ENCODE measurements at regions not wholly inside any gene's neighbourhood (a gene's known extent, or its start where the extent isn't known, plus 50 kb on each side); places are given as distances from the start of the nearest gene placed in this dataset.

DNA sequence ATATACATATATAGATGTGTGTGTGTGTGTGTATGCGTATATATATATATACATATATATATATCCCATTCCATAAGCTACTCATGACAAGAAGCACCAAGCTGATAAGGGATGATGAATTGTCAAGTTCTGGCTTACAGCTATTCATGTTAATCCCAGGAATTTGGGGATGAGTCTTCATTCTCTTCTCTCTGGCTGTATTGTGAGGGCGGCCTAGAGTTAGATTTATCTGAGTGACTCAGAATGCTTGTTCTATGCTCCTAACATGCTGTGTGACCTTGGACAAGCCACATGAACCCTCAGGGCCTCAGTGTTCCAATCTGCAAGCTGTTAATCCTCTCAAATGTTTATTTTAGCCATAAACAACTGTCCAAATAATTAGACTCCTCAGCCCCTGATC, 749.0 kb downstream of the MED13L start:
- Histone ChIP-seq H3K4me3 (ENCODE audit: low read depth, low read length) (no peak overlapping the region), H3K23ac (ENCODE audit: low read length) (no peak overlapping the region), H4K91ac (ENCODE audit: low read depth, low read length) (no peak overlapping the region), H3K9me3 (ENCODE audit: insufficient read depth, low read depth, low read length) (no peaks in the 10 kb centered on the region), H2AK5ac (ENCODE audit: low read length) (no peak overlapping the region), H4K12ac (ENCODE audit: low read depth, low read length) (no peak overlapping the region), H3K18ac (ENCODE audit: low read length) (no peak overlapping the region), H3K4ac (ENCODE audit: low read depth, low read length) (no peak overlapping the region), H3K79me2 (ENCODE audit: control insufficient read depth, insufficient read depth, low read length, poor library complexity) (no peaks in the 10 kb centered on the region), H3K4me2 (ENCODE audit: low read length) (no peak overlapping the region), H3K27ac (ENCODE audit: low read depth, low read length) (no peak overlapping the region), H3K4me1 (ENCODE audit: control insufficient read depth in 1 of 2, insufficient read depth in 2 of 2, low read length in 2 of 2) (no peaks in the 10 kb centered on the region), H3K79me1 (ENCODE audit: low read length) (no peaks in the 10 kb centered on the region), H2AFZ (ENCODE audit: insufficient read depth, low read length, poor library complexity) (no peak overlapping the region), H2BK5ac (ENCODE audit: low read depth, low read length, poor library complexity) (no peak overlapping the region), H3K14ac (ENCODE audit: low read length) (no peak overlapping the region), H2BK120ac (ENCODE audit: insufficient read depth, low read length, poor library complexity) (no peak overlapping the region), H4K8ac (ENCODE audit: low read depth, low read length) (no peak overlapping the region), H3K27me3 (ENCODE audit: insufficient read depth, low read length) (no peaks in the 10 kb centered on the region), H2BK12ac (ENCODE audit: low read length) (no peak overlapping the region), H3K36me3 (ENCODE audit: control insufficient read depth in 1 of 2, insufficient read depth in 2 of 2, low read length in 2 of 2) (no peaks in the 10 kb centered on the region), H3K9ac (ENCODE audit: low read length) (no peak overlapping the region)
- DNase-seq = no peak
- WGBS (ENCODE audit: extremely low coverage, insufficient coverage, insufficient read length) = no CpG with 5 or more reads among the region's 2 CpGs

DNA sequence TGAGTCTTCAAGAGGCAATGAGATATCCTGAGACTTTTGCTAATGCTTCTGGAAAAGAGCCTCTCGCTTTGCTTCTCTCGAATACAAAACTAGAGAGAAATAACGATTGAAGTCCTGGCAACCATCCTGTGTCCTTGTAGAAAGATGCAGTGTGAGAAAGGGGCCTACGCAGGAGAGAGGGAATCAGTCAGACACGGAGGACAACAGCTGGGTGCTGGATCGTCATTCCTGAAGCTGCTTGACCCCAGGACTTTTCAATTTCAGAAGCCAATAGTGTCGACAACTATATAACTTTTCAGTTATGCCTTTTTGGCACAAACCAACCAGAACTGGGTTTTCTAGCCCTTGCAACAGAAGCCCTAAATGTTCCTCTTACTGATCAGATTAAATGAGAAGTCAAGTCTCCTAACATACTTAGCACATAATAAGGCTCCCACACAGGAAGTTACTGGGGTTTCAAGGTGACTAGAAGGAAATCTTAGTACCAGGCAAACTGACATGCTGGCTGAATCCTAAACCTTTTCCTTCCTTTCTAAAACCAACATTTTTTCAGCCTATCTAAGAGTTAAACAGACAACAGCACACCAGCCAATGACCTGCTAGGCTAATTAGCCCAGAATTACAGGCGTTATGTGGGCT, 755.6 kb downstream of the MED13L start:
- no peak overlapping the region for H3K4me3 ChIP-seq (ENCODE audit: low read depth, low read length)
- H3K4me2 ChIP-seq (ENCODE audit: low read length) = no peak overlapping the region
- H3K23ac ChIP-seq (ENCODE audit: low read length) = no peak overlapping the region
- H3K18ac ChIP-seq (ENCODE audit: low read length) = no peak overlapping the region
- H3K14ac ChIP-seq (ENCODE audit: low read length) = no peak overlapping the region
- H2BK12ac ChIP-seq (ENCODE audit: low read length) = no peak overlapping the region
- H4K91ac ChIP-seq (ENCODE audit: low read depth, low read length) = no peak overlapping the region
- H4K8ac ChIP-seq (ENCODE audit: low read depth, low read length) = no peak overlapping the region
- no peak overlapping the region for H3K4ac ChIP-seq (ENCODE audit: low read depth, low read length)
- H3K4me1 ChIP-seq (ENCODE audit: control insufficient read depth in 1 of 2, insufficient read depth in 2 of 2, low read length in 2 of 2) = no peaks in the 10 kb centered on the region
- no peak overlapping the region for H3K27ac ChIP-seq (ENCODE audit: low read depth, low read length)
- peaks cover 3% of the 10 kb centered on the region for H3K9me3 ChIP-seq (ENCODE audit: insufficient read depth, low read depth, low read length)
- H3K9ac ChIP-seq (ENCODE audit: low read length) = no peak overlapping the region
- H3K79me1 ChIP-seq (ENCODE audit: low read length) = no peaks in the 10 kb centered on the region
- H4K12ac ChIP-seq (ENCODE audit: low read depth, low read length) = no peak overlapping the region
- H2BK5ac ChIP-seq (ENCODE audit: low read depth, low read length, poor library complexity) = no peak overlapping the region
- no peak overlapping the region for H2AK5ac ChIP-seq (ENCODE audit: low read length)
- no peak for DNase-seq
- no peak overlapping the region for H2AFZ ChIP-seq (ENCODE audit: insufficient read depth, low read length, poor library complexity)
- no peaks in the 10 kb centered on the region for H3K79me2 ChIP-seq (ENCODE audit: control insufficient read depth, insufficient read depth, low read length, poor library complexity)
- no peak overlapping the region for H2BK120ac ChIP-seq (ENCODE audit: insufficient read depth, low read length, poor library complexity)
- WGBS (ENCODE audit: extremely low coverage, insufficient coverage, insufficient read length) = no CpG with 5 or more reads among the region's 8 CpGs
- no peaks in the 10 kb centered on the region for H3K27me3 ChIP-seq (ENCODE audit: insufficient read depth, low read length)
- H3K36me3 ChIP-seq (ENCODE audit: control insufficient read depth in 1 of 2, insufficient read depth in 2 of 2, low read length in 2 of 2) = no peaks in the 10 kb centered on the region

DNA sequence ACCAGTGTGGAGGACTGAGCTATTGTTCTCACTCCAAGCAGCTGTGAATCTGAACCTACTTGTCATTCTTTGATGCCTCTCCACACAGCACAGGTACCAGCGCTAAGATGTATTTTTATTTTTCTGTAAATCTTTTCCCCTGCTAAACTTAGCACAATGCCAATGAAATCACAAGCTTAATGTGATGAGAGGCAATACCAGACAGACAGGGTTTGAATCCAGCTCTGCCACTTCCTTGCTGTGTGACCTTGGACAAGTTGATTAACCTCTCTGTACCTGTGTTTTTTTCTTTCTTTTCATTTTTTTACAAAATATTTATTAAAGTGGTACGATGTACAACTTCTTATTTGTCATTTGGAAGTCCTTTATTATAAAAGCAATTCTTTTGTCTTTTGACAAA, 757.6 kb downstream of the MED13L start:
- H2BK5ac ChIP-seq (ENCODE audit: low read depth, low read length, poor library complexity) = no peak overlapping the region
- no peak overlapping the region for H4K91ac ChIP-seq (ENCODE audit: low read depth, low read length)
- DNase-seq = no peak
- no peak overlapping the region for H3K9ac ChIP-seq (ENCODE audit: low read length)
- no peak overlapping the region for H3K18ac ChIP-seq (ENCODE audit: low read length)
- H4K12ac ChIP-seq (ENCODE audit: low read depth, low read length) = no peak overlapping the region
- no peaks in the 10 kb centered on the region for H3K27me3 ChIP-seq (ENCODE audit: insufficient read depth, low read length)
- no peak overlapping the region for H3K4me3 ChIP-seq (ENCODE audit: low read depth, low read length)
- no peak overlapping the region for H3K4ac ChIP-seq (ENCODE audit: low read depth, low read length)
- H3K79me1 ChIP-seq (ENCODE audit: low read length) = no peaks in the 10 kb centered on the region
- no peak overlapping the region for H2BK12ac ChIP-seq (ENCODE audit: low read length)
- no peak overlapping the region for H3K14ac ChIP-seq (ENCODE audit: low read length)
- peaks cover 6% of the 10 kb centered on the region for H3K9me3 ChIP-seq (ENCODE audit: insufficient read depth, low read depth, low read length)
- no peak overlapping the region for H2AFZ ChIP-seq (ENCODE audit: insufficient read depth, low read length, poor library complexity)
- no peak overlapping the region for H2AK5ac ChIP-seq (ENCODE audit: low read length)
- H3K79me2 ChIP-seq (ENCODE audit: control insufficient read depth, insufficient read depth, low read length, poor library complexity) = no peaks in the 10 kb centered on the region
- H3K36me3 ChIP-seq (ENCODE audit: control insufficient read depth in 1 of 2, insufficient read depth in 2 of 2, low read length in 2 of 2) = no peaks in the 10 kb centered on the region
- H4K8ac ChIP-seq (ENCODE audit: low read depth, low read length) = no peak overlapping the region
- no peak overlapping the region for H2BK120ac ChIP-seq (ENCODE audit: insufficient read depth, low read length, poor library complexity)
- no peak overlapping the region for H3K4me2 ChIP-seq (ENCODE audit: low read length)
- no CpG with 5 or more reads among the region's 2 CpGs for WGBS (ENCODE audit: extremely low coverage, insufficient coverage, insufficient read length)
- H3K23ac ChIP-seq (ENCODE audit: low read length) = no peak overlapping the region
- H3K4me1 ChIP-seq (ENCODE audit: control insufficient read depth in 1 of 2, insufficient read depth in 2 of 2, low read length in 2 of 2) = no peaks in the 10 kb centered on the region
- no peak overlapping the region for H3K27ac ChIP-seq (ENCODE audit: low read depth, low read length)

DNA sequence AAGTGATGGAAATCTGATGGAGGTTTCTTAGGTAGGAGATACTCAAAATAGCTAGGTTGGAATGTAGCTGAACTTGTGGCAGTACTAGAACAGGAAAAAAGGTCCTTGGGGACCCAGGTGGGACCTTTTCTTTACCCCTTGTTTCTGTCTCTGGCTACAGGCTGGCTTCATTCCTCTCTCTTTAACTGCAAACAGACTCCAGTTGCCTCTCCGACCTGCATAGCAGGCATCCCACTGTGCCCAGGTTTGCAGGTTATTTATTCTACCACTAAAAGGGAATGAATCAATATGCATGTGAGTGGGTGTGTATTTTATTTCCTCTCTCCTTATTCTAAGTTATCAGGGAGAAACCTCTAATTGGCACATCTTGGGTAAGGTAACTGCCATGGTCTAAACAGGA, 758.1 kb downstream of the MED13L start:
- no peak overlapping the region for H2AK5ac ChIP-seq (ENCODE audit: low read length)
- WGBS (ENCODE audit: extremely low coverage, insufficient coverage, insufficient read length) = no CpG with 5 or more reads among the region's 1 CpG
- H4K12ac ChIP-seq (ENCODE audit: low read depth, low read length) = no peak overlapping the region
- no peak overlapping the region for H3K27ac ChIP-seq (ENCODE audit: low read depth, low read length)
- no peak overlapping the region for H3K14ac ChIP-seq (ENCODE audit: low read length)
- no peak overlapping the region for H3K4me2 ChIP-seq (ENCODE audit: low read length)
- H3K4ac ChIP-seq (ENCODE audit: low read depth, low read length) = no peak overlapping the region
- no peak overlapping the region for H2AFZ ChIP-seq (ENCODE audit: insufficient read depth, low read length, poor library complexity)
- H2BK12ac ChIP-seq (ENCODE audit: low read length) = no peak overlapping the region
- no peak overlapping the region for H3K18ac ChIP-seq (ENCODE audit: low read length)
- no peak overlapping the region for H4K91ac ChIP-seq (ENCODE audit: low read depth, low read length)
- H3K23ac ChIP-seq (ENCODE audit: low read length) = no peak overlapping the region
- no peaks in the 10 kb centered on the region for H3K79me2 ChIP-seq (ENCODE audit: control insufficient read depth, insufficient read depth, low read length, poor library complexity)
- no peak overlapping the region for H3K4me3 ChIP-seq (ENCODE audit: low read depth, low read length)
- H2BK5ac ChIP-seq (ENCODE audit: low read depth, low read length, poor library complexity) = no peak overlapping the region
- H4K8ac ChIP-seq (ENCODE audit: low read depth, low read length) = no peak overlapping the region
- DNase-seq = no peak
- H3K79me1 ChIP-seq (ENCODE audit: low read length) = no peaks in the 10 kb centered on the region
- no peak overlapping the region for H2BK120ac ChIP-seq (ENCODE audit: insufficient read depth, low read length, poor library complexity)
- H3K27me3 ChIP-seq (ENCODE audit: insufficient read depth, low read length) = no peaks in the 10 kb centered on the region
- H3K4me1 ChIP-seq (ENCODE audit: control insufficient read depth in 1 of 2, insufficient read depth in 2 of 2, low read length in 2 of 2) = no peaks in the 10 kb centered on the region
- no peak overlapping the region for H3K9ac ChIP-seq (ENCODE audit: low read length)
- H3K9me3 ChIP-seq (ENCODE audit: insufficient read depth, low read depth, low read length) = peaks cover 6% of the 10 kb centered on the region
- H3K36me3 ChIP-seq (ENCODE audit: control insufficient read depth in 1 of 2, insufficient read depth in 2 of 2, low read length in 2 of 2) = no peaks in the 10 kb centered on the region

Measured in trophoblast cell (in vitro differentiated cells and primary cell).